K562 (cell line): ENCODE measurements at regions not wholly inside any gene's neighbourhood (a gene's known extent, or its start where the extent isn't known, plus 50 kb on each side); places are given as distances from the start of the nearest gene placed in this dataset.

Experiments used
- ATAC-seq: fragments of 200-7000 bp; cut with Tn5 transposase; 3 replicates; pipeline ENCODE4 v1.9.1; 2020; ENCODE audit warnings: moderate library complexity
- BruUV-seq: library from RNA; stranded (reverse); fragments of 400-500 nt; replicated peaks from 2 replicates; lab custom pipeline; 2021; lab: Mats Ljungman, UMichigan
- CTCF ChIA-PET: fragments of 300-600 bp; formaldehyde crosslinking; extraction: SDS; loops from one replicate; lab custom pipeline; 2021; ENCODE audit warnings: low intra/inter-chr PET ratio; lab: Yijun Ruan, JAX
- POLR2A ChIA-PET: fragments of 300-600, 350-650 bp; sonication (Branson Sonifier 250); formaldehyde crosslinking; extraction: SDS; loops from one replicate; lab custom pipeline; 2021; ENCODE audit warnings: antibody characterized with exemption, inconsistent platforms; lab: Yijun Ruan, JAX
- DNase-seq, 4 experiments: peaks; one replicate each; pipeline versions ENCODE4 v3.0.0 to v3.0.0-alpha.2; 2011 to 2018; ENCODE audit warnings: low spot score in 3 of 4, mixed read lengths in 3 of 4; ENCODE audit errors: extremely low read depth in 1 of 4
- FAIRE-seq: peaks from 2 replicates; lab custom pipeline; 2011; peaks lifted over from hg19 to GRCh38; lab: Jason Lieb, UNC
- H2AFZ ChIP-seq: 2 replicates; pipeline ENCODE4 v1.6.0; 2011; ENCODE audit warnings: low read depth, low read length, control low read depth, inconsistent platforms
- H3K27ac ChIP-seq: fragments of 200-600 bp; 3 replicates; pipeline ENCODE4 v1.8.0; 2011; ENCODE audit warnings: low read depth, mild to moderate bottlenecking, control low read depth, inconsistent platforms, low read length, moderate library complexity, mixed read lengths; ENCODE audit errors: extremely low read depth
- H3K27me3 ChIP-seq, 2 experiments: fragments of 300-600 bp in 1 of 2; 2 replicates in 1 of 2; 3 replicates in 1 of 2; pipeline versions ENCODE4 v1.6.0 to v1.8.0; 2011; ENCODE audit warnings: inconsistent platforms in 2 of 2, low read length in 2 of 2, mild to moderate bottlenecking in 1 of 2, mixed read lengths in 1 of 2, moderate library complexity in 1 of 2; ENCODE audit not compliant: control insufficient read depth in 2 of 2, insufficient read depth in 2 of 2
- H3K36me3 ChIP-seq: fragments of 300-600 bp; 3 replicates; pipeline ENCODE4 v1.8.0; 2011; ENCODE audit warnings: mild to moderate bottlenecking, low read length, inconsistent platforms; ENCODE audit not compliant: control insufficient read depth, insufficient read depth
- H3K4me1 ChIP-seq, 2 experiments: fragments of 200-600 bp in 1 of 2; replicated peaks in 1 of 2; 2 replicates in 1 of 2; 3 replicates in 1 of 2; pipeline versions ENCODE4 v1.5.1 to v1.8.0; 2011; ENCODE audit warnings: inconsistent platforms in 2 of 2, low read length in 2 of 2, mild to moderate bottlenecking in 1 of 2, mixed read lengths in 1 of 2, moderate library complexity in 1 of 2; ENCODE audit not compliant: control insufficient read depth in 2 of 2, insufficient read depth in 2 of 2
- H3K4me2 ChIP-seq: 2 replicates; pipeline ENCODE4 v1.6.1; 2011; ENCODE audit warnings: low read length, control low read depth, inconsistent platforms, mixed read lengths; ENCODE audit not compliant: insufficient read depth
- H3K4me3 ChIP-seq: fragments of 200-600 bp; sonication (generic), shearing (Covaris generic); 2 replicates; pipeline ENCODE4 v1.5.1; 2016; ENCODE audit warnings: control low read depth, inconsistent platforms
- H3K79me2 ChIP-seq: fragments of 200-600 bp; 3 replicates; pipeline ENCODE4 v1.8.0; 2011; ENCODE audit warnings: low read length, inconsistent platforms; ENCODE audit not compliant: control insufficient read depth, insufficient read depth
- H3K9ac ChIP-seq, 2 experiments: 2 replicates each; pipeline versions ENCODE4 v1.6.0 to v1.6.1; 2011; ENCODE audit warnings: low read depth in 2 of 2, low read length in 2 of 2, control low read depth in 1 of 2, inconsistent platforms in 1 of 2, mild to moderate bottlenecking in 1 of 2, mixed read lengths in 1 of 2; ENCODE audit not compliant: insufficient read depth in 1 of 2
- H3K9me1 ChIP-seq: one replicate; pipeline ENCODE4 v1.6.0; 2011; ENCODE audit warnings: inconsistent platforms, mild to moderate bottlenecking, low read length, moderate library complexity; ENCODE audit not compliant: control insufficient read depth, insufficient read depth
- H3K9me3 ChIP-seq: replicated peaks from 2 replicates; pipeline ENCODE4 v1.5.1; 2011; ENCODE audit warnings: low read depth, low read length, inconsistent platforms; ENCODE audit not compliant: control insufficient read depth, insufficient read depth
- H4K20me1 ChIP-seq: replicated peaks from 2 replicates; pipeline ENCODE4 v1.6.1; 2011; ENCODE audit warnings: low read length, inconsistent platforms, mixed read lengths; ENCODE audit not compliant: control insufficient read depth, insufficient read depth
- BACH1 ChIP-seq: fragments of 200-800 bp; sonication (Bioruptor generic); IDR thresholded peaks from 2 replicates; pipeline ENCODE4 v1.6.1; 2016; ENCODE audit warnings: missing genetic modification characterization, missing compliant biosample characterization
- ESRRB ChIP-seq: fragments of 250-450 bp; sonication (Bioruptor Pico); IDR thresholded peaks from 2 replicates; pipeline ENCODE4 v1.5.0; 2020; ENCODE audit warnings: mild to moderate bottlenecking, moderate library complexity, borderline replicate concordance
- LEF1 ChIP-seq: fragments of 450-650 bp; IDR thresholded peaks from 2 replicates; pipeline ENCODE4 v1.6.1; 2016; ENCODE audit warnings: mild to moderate bottlenecking
- MIER1 ChIP-seq: fragments of 450-650 bp; IDR thresholded peaks from 2 replicates; pipeline ENCODE4 v1.6.1; 2016; ENCODE audit warnings: antibody characterized with exemption, mild to moderate bottlenecking, low read depth
- ZKSCAN8 ChIP-seq: fragments of 200-800 bp; sonication (Bioruptor generic); IDR thresholded peaks from 2 replicates; pipeline ENCODE4 v1.6.1; 2016; ENCODE audit warnings: missing genetic modification characterization, missing compliant biosample characterization
- ZNF263 ChIP-seq: sonication (generic); formaldehyde crosslinking; IDR thresholded peaks from 2 replicates; pipeline ENCODE4 v1.8.0; 2022; ENCODE audit warnings: mild to moderate bottlenecking, missing genetic modification reagents, borderline replicate concordance
- WGBS: fragments of 100-300 bp; shearing (Covaris generic); methylation state at CpG from one replicate; pipeline ENCODE4 v1.1.6; 2016; ENCODE audit warnings: low coverage, mixed read lengths; ENCODE audit not compliant: insufficient coverage; ENCODE audit errors: missing lambda C conversion rate; 5-methylcytosine and 5-hydroxymethylcytosine counted together
- in situ Hi-C: fragments of 300-500 bp; cut with MboI; formaldehyde crosslinking; loops from 4 replicates; pipeline ENCODE4 v1.15.0; 2018; ENCODE audit warnings: inconsistent platforms, mixed read lengths
- intact Hi-C: fragments of 100-400 bp; cut with micrococcal nuclease; formaldehyde crosslinking; loops from 2 replicates; pipeline ENCODE4 v1.14.2; 2022
- TF ChIP-seq, protein P1 (sequence below): fragments of 250-450 bp; sonication (Bioruptor Pico); IDR thresholded peaks from 2 replicates; pipeline ENCODE4 v1.4.0; 2020
- TF ChIP-seq, protein P2 (sequence below): fragments of 250-450 bp; sonication (Bioruptor Pico); IDR thresholded peaks from 2 replicates; pipeline ENCODE4 v1.5.0; 2020; ENCODE audit warnings: mild to moderate bottlenecking
- TF ChIP-seq, protein P3 (sequence below): fragments of 450-650 bp; IDR thresholded peaks from 2 replicates; pipeline ENCODE4 v1.6.1; 2018; ENCODE audit warnings: mild to moderate bottlenecking, low read depth; ENCODE audit not compliant: partially characterized antibody
- TF ChIP-seq, protein P4 (sequence below): fragments of 450-650 bp; IDR thresholded peaks from 2 replicates; pipeline ENCODE4 v1.7.0; 2016; ENCODE audit warnings: borderline replicate concordance

DNA sequence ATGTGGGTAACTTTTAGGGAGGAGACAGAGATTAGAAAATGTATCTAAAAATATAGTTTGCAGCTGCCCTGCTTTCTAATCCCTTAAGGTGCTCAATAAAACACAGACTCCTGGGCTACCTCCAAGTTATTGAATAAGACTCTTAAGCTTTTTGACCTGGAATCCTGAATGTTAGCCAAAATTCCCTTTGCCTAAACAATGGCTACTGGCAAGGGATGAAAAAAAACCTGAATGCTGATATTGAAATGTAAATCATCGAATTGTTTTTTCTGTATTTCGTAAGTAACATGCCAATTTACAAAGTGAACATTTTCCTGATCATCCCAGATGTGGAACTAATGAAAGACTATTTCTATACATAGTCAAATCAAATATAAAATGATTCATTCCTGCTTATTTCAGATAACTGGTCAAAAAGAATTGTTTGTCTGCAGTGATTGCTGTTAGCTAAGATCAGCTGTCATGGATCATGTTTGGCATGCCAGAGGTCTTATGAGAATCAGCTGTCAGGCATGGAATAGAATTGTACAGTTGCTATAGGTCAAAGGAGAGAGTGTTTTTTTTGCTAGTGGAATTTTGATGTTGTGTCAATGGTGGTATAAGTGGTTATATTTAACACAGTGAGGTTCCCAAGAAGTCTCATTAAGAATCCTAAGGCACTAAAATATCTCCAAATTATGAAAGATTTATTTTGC lies 363.6 kb upstream of the CWC22 start (continued):
- TF ChIP-seq, protein P1, sequence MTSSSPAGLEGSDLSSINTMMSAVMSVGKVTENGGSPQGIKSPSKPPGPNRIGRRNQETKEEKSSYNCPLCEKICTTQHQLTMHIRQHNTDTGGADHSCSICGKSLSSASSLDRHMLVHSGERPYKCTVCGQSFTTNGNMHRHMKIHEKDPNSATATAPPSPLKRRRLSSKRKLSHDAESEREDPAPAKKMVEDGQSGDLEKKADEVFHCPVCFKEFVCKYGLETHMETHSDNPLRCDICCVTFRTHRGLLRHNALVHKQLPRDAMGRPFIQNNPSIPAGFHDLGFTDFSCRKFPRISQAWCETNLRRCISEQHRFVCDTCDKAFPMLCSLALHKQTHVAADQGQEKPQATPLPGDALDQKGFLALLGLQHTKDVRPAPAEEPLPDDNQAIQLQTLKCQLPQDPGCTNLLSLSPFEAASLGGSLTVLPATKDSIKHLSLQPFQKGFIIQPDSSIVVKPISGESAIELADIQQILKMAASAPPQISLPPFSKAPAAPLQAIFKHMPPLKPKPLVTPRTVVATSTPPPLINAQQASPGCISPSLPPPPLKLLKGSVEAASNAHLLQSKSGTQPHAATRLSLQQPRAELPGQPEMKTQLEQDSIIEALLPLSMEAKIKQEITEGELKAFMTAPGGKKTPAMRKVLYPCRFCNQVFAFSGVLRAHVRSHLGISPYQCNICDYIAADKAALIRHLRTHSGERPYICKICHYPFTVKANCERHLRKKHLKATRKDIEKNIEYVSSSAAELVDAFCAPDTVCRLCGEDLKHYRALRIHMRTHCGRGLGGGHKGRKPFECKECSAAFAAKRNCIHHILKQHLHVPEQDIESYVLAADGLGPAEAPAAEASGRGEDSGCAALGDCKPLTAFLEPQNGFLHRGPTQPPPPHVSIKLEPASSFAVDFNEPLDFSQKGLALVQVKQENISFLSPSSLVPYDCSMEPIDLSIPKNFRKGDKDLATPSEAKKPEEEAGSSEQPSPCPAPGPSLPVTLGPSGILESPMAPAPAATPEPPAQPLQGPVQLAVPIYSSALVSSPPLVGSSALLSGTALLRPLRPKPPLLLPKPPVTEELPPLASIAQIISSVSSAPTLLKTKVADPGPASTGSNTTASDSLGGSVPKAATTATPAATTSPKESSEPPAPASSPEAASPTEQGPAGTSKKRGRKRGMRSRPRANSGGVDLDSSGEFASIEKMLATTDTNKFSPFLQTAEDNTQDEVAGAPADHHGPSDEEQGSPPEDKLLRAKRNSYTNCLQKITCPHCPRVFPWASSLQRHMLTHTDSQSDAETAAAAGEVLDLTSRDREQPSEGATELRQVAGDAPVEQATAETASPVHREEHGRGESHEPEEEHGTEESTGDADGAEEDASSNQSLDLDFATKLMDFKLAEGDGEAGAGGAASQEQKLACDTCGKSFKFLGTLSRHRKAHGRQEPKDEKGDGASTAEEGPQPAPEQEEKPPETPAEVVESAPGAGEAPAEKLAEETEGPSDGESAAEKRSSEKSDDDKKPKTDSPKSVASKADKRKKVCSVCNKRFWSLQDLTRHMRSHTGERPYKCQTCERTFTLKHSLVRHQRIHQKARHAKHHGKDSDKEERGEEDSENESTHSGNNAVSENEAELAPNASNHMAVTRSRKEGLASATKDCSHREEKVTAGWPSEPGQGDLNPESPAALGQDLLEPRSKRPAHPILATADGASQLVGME (CRISPR knock-in tag), result no peak

DNA sequence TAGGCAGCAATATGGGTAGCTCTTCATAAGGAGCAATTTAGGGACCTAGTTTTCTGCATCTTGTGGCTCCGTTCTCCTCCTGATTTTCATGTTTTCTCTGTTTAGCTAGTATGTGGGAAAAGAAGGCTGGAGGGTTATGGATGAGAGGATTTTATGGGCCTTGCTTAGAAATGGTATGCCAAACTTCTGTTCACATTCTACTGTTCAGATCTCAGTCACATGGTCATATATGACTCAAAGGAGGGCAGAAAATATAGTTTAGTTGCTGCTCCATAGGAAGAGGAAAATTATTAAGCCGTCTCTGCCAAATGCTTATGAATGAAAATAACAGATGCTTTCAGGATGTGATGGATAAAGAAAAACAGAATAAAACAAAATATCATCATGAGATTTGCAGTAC lies 361.8 kb upstream of the CWC22 start:
- Histone ChIP-seq H3K79me2 (no peaks in the 10 kb centered on the region), H3K27ac (no peak overlapping the region), H3K9me3 (no peaks in the 10 kb centered on the region; the same call in 1 of the 2 replicates), H3K9ac (no peak overlapping the region), H3K4me2 (no peak overlapping the region), H4K20me1 (no peaks in the 10 kb centered on the region), H3K4me1 (no peaks in the 10 kb centered on the region), H3K27me3 (no peaks in the 10 kb centered on the region), H3K9me1 (no peaks in the 10 kb centered on the region), H3K4me3 (no peak overlapping the region), H3K36me3 (no peaks in the 10 kb centered on the region), H2AFZ (no peak overlapping the region)
- 0% methylated on average over 2 of the region's 2 CpGs for WGBS
- in situ Hi-C loops (no loop called here), intact Hi-C loops (no loop called here)
- ChIA-PET POLR2A (no interaction called here), CTCF (no interaction called here)
- BruUV-seq, result no TSS peak
- no peak for ATAC-seq
- DNase-seq, result no peak
- no peak for FAIRE-seq
- TF ChIP-seq, protein P2, sequence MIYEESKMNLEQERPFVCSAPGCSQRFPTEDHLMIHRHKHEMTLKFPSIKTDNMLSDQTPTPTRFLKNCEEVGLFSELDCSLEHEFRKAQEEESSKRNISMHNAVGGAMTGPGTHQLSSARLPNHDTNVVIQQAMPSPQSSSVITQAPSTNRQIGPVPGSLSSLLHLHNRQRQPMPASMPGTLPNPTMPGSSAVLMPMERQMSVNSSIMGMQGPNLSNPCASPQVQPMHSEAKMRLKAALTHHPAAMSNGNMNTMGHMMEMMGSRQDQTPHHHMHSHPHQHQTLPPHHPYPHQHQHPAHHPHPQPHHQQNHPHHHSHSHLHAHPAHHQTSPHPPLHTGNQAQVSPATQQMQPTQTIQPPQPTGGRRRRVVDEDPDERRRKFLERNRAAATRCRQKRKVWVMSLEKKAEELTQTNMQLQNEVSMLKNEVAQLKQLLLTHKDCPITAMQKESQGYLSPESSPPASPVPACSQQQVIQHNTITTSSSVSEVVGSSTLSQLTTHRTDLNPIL, result no peak
- TF ChIP-seq BACH1 (tag) (no peak), ZKSCAN8 (CRISPR knock-in tag) (no peak), LEF1 (no peak), ESRRB (CRISPR knock-in tag) (no peak), MIER1 (no peak), ZNF263 (CRISPR knock-in tag) (no peak)
- TF ChIP-seq, protein P3, sequence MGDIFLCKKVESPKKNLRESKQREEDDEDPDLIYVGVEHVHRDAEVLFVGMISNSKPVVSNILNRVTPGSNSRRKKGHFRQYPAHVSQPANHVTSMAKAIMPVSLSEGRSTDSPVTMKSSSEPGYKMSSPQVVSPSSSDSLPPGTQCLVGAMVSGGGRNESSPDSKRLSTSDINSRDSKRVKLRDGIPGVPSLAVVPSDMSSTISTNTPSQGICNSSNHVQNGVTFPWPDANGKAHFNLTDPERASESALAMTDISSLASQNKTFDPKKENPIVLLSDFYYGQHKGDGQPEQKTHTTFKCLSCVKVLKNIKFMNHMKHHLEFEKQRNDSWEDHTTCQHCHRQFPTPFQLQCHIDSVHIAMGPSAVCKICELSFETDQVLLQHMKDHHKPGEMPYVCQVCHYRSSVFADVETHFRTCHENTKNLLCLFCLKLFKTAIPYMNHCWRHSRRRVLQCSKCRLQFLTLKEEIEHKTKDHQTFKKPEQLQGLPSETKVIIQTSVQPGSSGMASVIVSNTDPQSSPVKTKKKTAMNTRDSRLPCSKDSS, result no peak
- TF ChIP-seq, protein P4, sequence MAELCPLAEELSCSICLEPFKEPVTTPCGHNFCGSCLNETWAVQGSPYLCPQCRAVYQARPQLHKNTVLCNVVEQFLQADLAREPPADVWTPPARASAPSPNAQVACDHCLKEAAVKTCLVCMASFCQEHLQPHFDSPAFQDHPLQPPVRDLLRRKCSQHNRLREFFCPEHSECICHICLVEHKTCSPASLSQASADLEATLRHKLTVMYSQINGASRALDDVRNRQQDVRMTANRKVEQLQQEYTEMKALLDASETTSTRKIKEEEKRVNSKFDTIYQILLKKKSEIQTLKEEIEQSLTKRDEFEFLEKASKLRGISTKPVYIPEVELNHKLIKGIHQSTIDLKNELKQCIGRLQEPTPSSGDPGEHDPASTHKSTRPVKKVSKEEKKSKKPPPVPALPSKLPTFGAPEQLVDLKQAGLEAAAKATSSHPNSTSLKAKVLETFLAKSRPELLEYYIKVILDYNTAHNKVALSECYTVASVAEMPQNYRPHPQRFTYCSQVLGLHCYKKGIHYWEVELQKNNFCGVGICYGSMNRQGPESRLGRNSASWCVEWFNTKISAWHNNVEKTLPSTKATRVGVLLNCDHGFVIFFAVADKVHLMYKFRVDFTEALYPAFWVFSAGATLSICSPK, result no peak
